ENCODE measurements at regions not wholly inside any gene's neighbourhood (a gene's known extent, or its start where the extent isn't known, plus 50 kb on each side); places are given as distances from the start of the nearest gene placed in this dataset.

- TF ChIP-seq CTCF (conservative IDR thresholded peaks at IDR 0.05; ENCODE audit: low read length) = no peak
- TF ChIP-seq EZH2phosphoT487 (IDR thresholded peaks at IDR 0.05; ENCODE audit: borderline replicate concordance, low read depth, low read length) = no peak
These were observed 86.2 kb upstream of the ARID1B start for GRCh38 chr6:156691018-156691417.

Measured in OCI-LY7 (cell line).